ENCODE measurements at regions not wholly inside any gene's neighbourhood (a gene's known extent, or its start where the extent isn't known, plus 50 kb on each side); places are given as distances from the start of the nearest gene placed in this dataset.

GRCh38 chr6:84390851-84391250 lies 163.4 kb upstream of the CEP162 start:
- Histone ChIP-seq H3K9me2 (ENCODE audit: low read depth, low read length) (no peaks in the 10 kb centered on the region), H3F3A (ENCODE audit: insufficient read depth, low read length) (no peaks in the 10 kb centered on the region), H3K4me2 (ENCODE audit: low read length) (no peak overlapping the region), H3K27ac (ENCODE audit: low read depth, low read length, poor library complexity, severe bottlenecking) (no peak overlapping the region), H3K36me3 (ENCODE audit: insufficient read depth, low read length) (no peaks in the 10 kb centered on the region), H3K9me3 (ENCODE audit: low read length) (no peaks in the 10 kb centered on the region), H3K4me1 (ENCODE audit: insufficient read depth, low read length, severe bottlenecking) (no peaks in the 10 kb centered on the region), H3K27me3 (ENCODE audit: insufficient read depth, low read length) (no peaks in the 10 kb centered on the region), H3K4me3 (ENCODE audit: low read depth, low read length, poor library complexity, severe bottlenecking) (no peak overlapping the region), H2AFZ (ENCODE audit: low read length) (no peak overlapping the region), H4K20me1 (ENCODE audit: insufficient read depth, low read length) (no peaks in the 10 kb centered on the region), H3K79me2 (ENCODE audit: insufficient read depth, low read length) (no peaks in the 10 kb centered on the region), H3K9ac (ENCODE audit: low read length) (no peak overlapping the region)
- no peak for TF ChIP-seq EZH2 (IDR thresholded peaks at IDR 0.05; ENCODE audit: borderline replicate concordance, low read length)
- TF ChIP-seq, protein P1, sequence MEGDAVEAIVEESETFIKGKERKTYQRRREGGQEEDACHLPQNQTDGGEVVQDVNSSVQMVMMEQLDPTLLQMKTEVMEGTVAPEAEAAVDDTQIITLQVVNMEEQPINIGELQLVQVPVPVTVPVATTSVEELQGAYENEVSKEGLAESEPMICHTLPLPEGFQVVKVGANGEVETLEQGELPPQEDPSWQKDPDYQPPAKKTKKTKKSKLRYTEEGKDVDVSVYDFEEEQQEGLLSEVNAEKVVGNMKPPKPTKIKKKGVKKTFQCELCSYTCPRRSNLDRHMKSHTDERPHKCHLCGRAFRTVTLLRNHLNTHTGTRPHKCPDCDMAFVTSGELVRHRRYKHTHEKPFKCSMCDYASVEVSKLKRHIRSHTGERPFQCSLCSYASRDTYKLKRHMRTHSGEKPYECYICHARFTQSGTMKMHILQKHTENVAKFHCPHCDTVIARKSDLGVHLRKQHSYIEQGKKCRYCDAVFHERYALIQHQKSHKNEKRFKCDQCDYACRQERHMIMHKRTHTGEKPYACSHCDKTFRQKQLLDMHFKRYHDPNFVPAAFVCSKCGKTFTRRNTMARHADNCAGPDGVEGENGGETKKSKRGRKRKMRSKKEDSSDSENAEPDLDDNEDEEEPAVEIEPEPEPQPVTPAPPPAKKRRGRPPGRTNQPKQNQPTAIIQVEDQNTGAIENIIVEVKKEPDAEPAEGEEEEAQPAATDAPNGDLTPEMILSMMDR (IDR thresholded peaks at IDR 0.05; ENCODE audit: low read length) = no peak

DNA sequence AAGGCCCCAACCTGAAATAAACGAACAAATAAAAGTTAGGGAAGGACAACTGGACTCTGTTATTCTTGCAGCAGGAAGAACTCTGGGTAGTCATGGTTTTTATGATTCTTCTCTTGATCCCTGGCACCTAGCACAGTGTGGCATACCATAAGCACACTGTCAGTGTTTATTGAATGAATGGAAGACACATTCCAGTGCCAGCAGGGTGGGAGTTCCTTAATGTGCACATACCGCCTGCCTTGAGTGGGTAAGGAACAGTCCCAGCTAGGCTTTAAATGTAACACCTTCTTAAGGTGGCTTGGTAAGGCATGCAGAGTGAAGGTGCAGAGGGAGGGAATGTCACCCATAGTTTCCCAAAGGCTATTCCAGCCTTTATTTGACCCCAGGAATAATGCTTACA lies 162.9 kb upstream of the CEP162 start:
- no peaks in the 10 kb centered on the region for H4K20me1 ChIP-seq (ENCODE audit: insufficient read depth, low read length)
- no peaks in the 10 kb centered on the region for H3F3A ChIP-seq (ENCODE audit: insufficient read depth, low read length)
- H3K27me3 ChIP-seq (ENCODE audit: insufficient read depth, low read length) = no peaks in the 10 kb centered on the region
- H3K79me2 ChIP-seq (ENCODE audit: insufficient read depth, low read length) = no peaks in the 10 kb centered on the region
- no peaks in the 10 kb centered on the region for H3K9me3 ChIP-seq (ENCODE audit: low read length)
- no peak overlapping the region for H3K27ac ChIP-seq (ENCODE audit: low read depth, low read length, poor library complexity, severe bottlenecking)
- H3K36me3 ChIP-seq (ENCODE audit: insufficient read depth, low read length) = no peaks in the 10 kb centered on the region
- H3K4me2 ChIP-seq (ENCODE audit: low read length) = no peak overlapping the region
- H3K9ac ChIP-seq (ENCODE audit: low read length) = no peak overlapping the region
- H2AFZ ChIP-seq (ENCODE audit: low read length) = no peak overlapping the region
- no peaks in the 10 kb centered on the region for H3K4me1 ChIP-seq (ENCODE audit: insufficient read depth, low read length, severe bottlenecking)
- no peaks in the 10 kb centered on the region for H3K9me2 ChIP-seq (ENCODE audit: low read depth, low read length)
- TF ChIP-seq, protein P1 (IDR thresholded peaks at IDR 0.05; ENCODE audit: low read length) = no peak
- no peak for TF ChIP-seq EZH2 (IDR thresholded peaks at IDR 0.05; ENCODE audit: borderline replicate concordance, low read length)
- no peak overlapping the region for H3K4me3 ChIP-seq (ENCODE audit: low read depth, low read length, poor library complexity, severe bottlenecking)

- Histone ChIP-seq H3F3A (ENCODE audit: insufficient read depth, low read length) (no peaks in the 10 kb centered on the region), H4K20me1 (ENCODE audit: insufficient read depth, low read length) (no peaks in the 10 kb centered on the region), H3K27ac (ENCODE audit: low read depth, low read length, poor library complexity, severe bottlenecking) (no peak overlapping the region), H3K9ac (ENCODE audit: low read length) (no peak overlapping the region), H3K36me3 (ENCODE audit: insufficient read depth, low read length) (no peaks in the 10 kb centered on the region), H3K4me1 (ENCODE audit: insufficient read depth, low read length, severe bottlenecking) (no peaks in the 10 kb centered on the region), H3K4me2 (ENCODE audit: low read length) (no peak overlapping the region), H3K27me3 (ENCODE audit: insufficient read depth, low read length) (no peaks in the 10 kb centered on the region), H3K9me2 (ENCODE audit: low read depth, low read length) (no peaks in the 10 kb centered on the region), H2AFZ (ENCODE audit: low read length) (no peak overlapping the region), H3K79me2 (ENCODE audit: insufficient read depth, low read length) (no peaks in the 10 kb centered on the region), H3K9me3 (ENCODE audit: low read length) (no peaks in the 10 kb centered on the region), H3K4me3 (ENCODE audit: low read depth, low read length, poor library complexity, severe bottlenecking) (no peak overlapping the region)
- TF ChIP-seq, protein P1 (IDR thresholded peaks at IDR 0.05; ENCODE audit: low read length) = no peak
- no peak for TF ChIP-seq EZH2 (IDR thresholded peaks at IDR 0.05; ENCODE audit: borderline replicate concordance, low read length)
Measured at GRCh38 chr6:84379142-84379541, 151.7 kb upstream of the CEP162 start.
